IPS DF 4.7 (cell line): ENCODE measurements at regions not wholly inside any gene's neighbourhood (a gene's known extent, or its start where the extent isn't known, plus 50 kb on each side); places are given as distances from the start of the nearest gene placed in this dataset.

Source experiments
- DNase-seq: peaks from one replicate; pipeline ENCODE4 v3.0.0-alpha.2; 2013; ENCODE audit warnings: low spot score; ENCODE audit errors: extremely low read depth

GRCh38 chr1:209527372-209527771 is 56.1 kb upstream of the CAMK1G start:
- no peak for DNase-seq

GRCh38 chr1:209527993-209528717 is 55.4 kb upstream of the CAMK1G start:
- DNase-seq: no peak

GRCh38 chr1:209529233-209529632 is 54.3 kb upstream of the CAMK1G start:
- no peak for DNase-seq

- no peak for DNase-seq
Measured at GRCh38 chr1:209531006-209531405, 52.5 kb upstream of the CAMK1G start.

- no peak for DNase-seq
Measured at GRCh38 chr1:209531549-209531948, 52.0 kb upstream of the CAMK1G start.
